ENCODE measurements at regions not wholly inside any gene's neighbourhood (a gene's known extent, or its start where the extent isn't known, plus 50 kb on each side); places are given as distances from the start of the nearest gene placed in this dataset.

DNA sequence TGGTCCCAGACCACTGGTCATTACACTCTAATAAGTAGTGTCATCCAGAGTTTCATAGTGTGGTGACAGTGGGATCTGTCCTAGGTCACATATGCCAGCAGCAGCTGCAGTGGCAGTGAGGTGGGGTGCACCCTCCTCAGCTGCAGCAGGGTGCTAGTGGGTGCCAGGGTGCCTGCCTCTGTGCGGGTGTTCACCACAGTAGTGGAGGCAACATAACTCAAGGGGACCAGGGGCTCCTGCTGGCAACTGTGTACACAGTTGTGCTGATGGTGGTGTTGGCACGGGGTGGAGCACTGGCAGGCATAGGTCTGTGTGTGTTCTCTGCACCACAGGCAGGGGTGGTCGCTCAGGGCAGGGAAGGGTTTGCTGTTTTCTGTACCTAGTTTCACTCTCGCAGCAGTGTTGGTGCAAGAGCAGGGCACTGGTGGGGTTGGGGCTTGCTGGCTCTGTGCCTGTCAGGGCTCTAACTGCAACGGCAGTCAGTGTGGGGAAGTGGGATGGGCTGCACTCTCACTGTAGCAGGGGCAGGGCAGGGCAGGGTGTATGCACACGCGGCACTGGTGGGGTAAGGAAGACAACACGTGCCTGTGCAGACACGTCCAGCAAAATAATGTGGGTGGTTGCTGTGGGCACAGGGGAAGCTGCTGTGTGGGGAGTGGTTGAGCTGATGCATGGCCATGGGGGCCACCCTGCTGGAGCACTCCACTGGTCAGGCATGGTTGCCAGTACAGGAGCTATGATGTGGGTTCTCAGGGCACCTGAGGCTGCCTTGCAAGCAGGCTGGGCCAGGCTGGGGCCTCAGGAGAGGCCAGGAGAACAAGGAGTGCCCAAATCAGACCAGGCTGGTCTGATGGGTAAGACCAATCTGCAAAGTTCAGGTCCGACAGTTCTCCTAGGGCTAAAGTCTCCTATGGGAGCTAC is 226.6 kb downstream of the MEIS1 start:
- H3K4me3 ChIP-seq (ENCODE audit: low read depth, low read length), result no peak overlapping the region
- no peak for TF ChIP-seq CTCF (IDR thresholded peaks at IDR 0.05; ENCODE audit: borderline replicate concordance, insufficient read depth, low read depth, low read length)

DNA sequence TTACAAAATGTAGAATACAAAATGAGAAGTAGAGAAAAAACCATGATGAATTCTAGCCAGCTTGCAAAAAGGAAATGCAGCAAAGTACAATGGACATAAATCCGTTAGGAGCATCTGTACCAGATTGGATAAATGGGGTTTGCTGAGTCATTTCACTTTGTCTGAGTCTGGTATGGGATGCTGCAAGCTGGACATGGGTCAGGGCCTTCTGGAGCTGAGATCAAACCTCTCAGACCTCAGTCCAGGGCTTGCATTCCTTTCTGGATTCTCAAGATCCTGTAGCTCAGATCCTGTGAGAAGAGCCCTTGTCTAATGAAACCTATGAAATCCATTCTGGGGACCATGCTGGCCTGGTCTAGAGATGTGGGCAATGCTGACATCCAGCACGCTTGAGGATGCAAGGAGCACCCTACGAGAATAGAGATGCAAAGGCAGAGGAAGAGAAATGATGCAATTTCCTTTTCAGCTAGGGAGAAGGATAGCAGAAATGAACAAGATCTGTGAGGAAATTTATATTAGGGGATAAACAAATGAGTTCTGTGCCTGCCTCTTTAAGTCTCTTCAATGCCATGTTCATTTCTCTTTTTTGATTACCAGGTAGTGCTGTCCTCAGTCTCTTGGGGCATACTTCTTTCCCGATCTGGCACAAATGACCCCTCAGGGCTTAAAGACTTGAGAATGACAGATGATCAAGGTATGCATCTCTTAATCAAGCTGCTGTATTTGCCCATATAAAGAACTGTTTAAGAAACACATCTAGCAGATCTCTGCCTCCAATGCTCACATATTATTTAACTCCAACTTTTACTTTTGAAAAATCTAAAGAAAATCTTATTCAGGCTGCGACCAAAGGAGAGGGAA is 230.4 kb downstream of the MEIS1 start:
- no peak for TF ChIP-seq CTCF (IDR thresholded peaks at IDR 0.05; ENCODE audit: borderline replicate concordance, insufficient read depth, low read depth, low read length)
- H3K4me3 ChIP-seq (ENCODE audit: low read depth, low read length), result no peak overlapping the region

- H3K4me3 ChIP-seq (ENCODE audit: low read depth, low read length), result no peak overlapping the region
- TF ChIP-seq CTCF (IDR thresholded peaks at IDR 0.05; ENCODE audit: borderline replicate concordance, insufficient read depth, low read depth, low read length), result no peak
Measured at GRCh38 chr2:66667301-66667700, 232.4 kb downstream of the MEIS1 start.

GRCh38 chr2:66673286-66673685 is 238.4 kb downstream of the MEIS1 start:
- TF ChIP-seq CTCF (IDR thresholded peaks at IDR 0.05; ENCODE audit: borderline replicate concordance, insufficient read depth, low read depth, low read length), result no peak
- no peak overlapping the region for H3K4me3 ChIP-seq (ENCODE audit: low read depth, low read length)

DNA sequence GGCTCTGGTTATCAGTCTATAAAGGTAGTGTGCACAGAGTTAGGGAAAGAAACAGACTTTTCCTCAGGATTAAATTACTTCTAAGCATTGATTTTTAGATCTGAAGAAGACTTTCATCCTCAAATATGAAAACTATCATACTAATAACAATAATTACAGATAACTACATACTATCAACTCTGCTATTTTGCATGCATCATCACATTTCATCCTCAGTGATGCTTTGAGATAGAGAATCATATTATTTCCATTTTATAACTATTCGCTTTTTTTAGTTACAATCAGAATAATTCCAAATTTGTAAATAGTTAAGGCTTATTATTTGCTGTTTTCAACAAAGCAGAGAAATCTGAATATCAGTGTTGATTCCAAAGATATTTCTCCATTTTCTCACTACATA is 239.2 kb downstream of the MEIS1 start:
- no peak for TF ChIP-seq CTCF (IDR thresholded peaks at IDR 0.05; ENCODE audit: borderline replicate concordance, insufficient read depth, low read depth, low read length)
- no peak overlapping the region for H3K4me3 ChIP-seq (ENCODE audit: low read depth, low read length)

DNA sequence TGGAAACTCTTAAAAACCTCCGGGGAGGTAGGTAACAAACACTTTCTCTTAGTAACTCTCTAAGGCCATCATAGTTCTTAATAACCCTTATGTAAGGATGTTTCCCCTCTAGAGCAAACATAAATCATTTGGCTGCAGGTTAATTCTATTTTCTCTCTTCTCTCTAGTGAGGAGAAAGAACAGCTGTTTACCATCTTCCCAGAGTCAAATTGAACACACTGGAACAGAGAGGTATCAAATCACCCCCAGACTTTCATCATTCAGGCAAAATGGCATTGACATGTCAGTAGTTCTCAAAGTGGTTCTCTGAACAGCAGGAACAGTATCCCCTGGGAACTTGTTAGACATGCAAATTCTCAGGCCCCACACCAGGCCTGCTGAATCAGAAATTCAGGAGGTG is 240.7 kb downstream of the MEIS1 start:
- H3K4me3 ChIP-seq (ENCODE audit: low read depth, low read length), result no peak overlapping the region
- no peak for TF ChIP-seq CTCF (IDR thresholded peaks at IDR 0.05; ENCODE audit: borderline replicate concordance, insufficient read depth, low read depth, low read length)
